Esophagus muscularis mucosa (tissue), 4 donors: ENCODE measurements at regions not wholly inside any gene's neighbourhood (a gene's known extent, or its start where the extent isn't known, plus 50 kb on each side); places are given as distances from the start of the nearest gene placed in this dataset.

ENCODE experiments used
- EP300 ChIP-seq: sonication (generic); formaldehyde crosslinking; IDR thresholded peaks from one replicate; pipeline ENCODE4 v1.6.1; 2017; ENCODE audit warnings: antibody characterized with exemption
- POLR2A ChIP-seq: fragments of 450-650 bp; IDR thresholded peaks from one replicate; pipeline ENCODE4 v1.6.1; 2017; ENCODE audit warnings: antibody characterized with exemption, moderate library complexity, mild to moderate bottlenecking, low read depth
- POLR2AphosphoS5 ChIP-seq, 2 donors: sonication (generic); formaldehyde crosslinking; IDR thresholded peaks; one replicate each; pipeline ENCODE4 v1.6.1; 2017; ENCODE audit warnings: antibody characterized with exemption in 2 of 2
- TF ChIP-seq, protein P1 (sequence below), 3 experiments: fragments of 200-600 bp in 2 of 3; fragments of 450-650 bp in 1 of 3; sonication (generic) in 2 of 3; IDR thresholded peaks; one replicate each; pipeline ENCODE4 v1.5.1; 2017 to 2019; ENCODE audit warnings: antibody characterized with exemption in 3 of 3, mild to moderate bottlenecking in 2 of 3, moderate library complexity in 1 of 3

DNA sequence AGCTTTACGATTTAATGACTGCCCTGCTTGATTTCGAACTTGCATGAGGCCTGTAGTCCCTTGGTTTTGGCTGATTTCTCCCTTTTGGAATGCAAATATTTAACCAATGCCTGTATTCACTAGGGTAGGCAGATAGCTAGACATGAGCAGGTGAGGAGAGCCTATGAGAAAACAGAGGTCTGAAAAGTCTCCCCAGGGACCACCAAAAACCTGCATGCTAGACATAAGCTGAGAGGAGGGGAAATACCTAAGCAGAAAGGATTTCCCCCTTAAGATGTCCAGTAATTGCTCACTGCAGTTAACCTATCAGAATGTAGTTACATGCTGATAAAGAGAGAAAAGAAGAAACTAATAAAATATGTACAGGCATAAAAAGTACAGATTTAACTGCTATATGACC, 667.4 kb upstream of the SEMA6A start:
- TF ChIP-seq, protein P1, sequence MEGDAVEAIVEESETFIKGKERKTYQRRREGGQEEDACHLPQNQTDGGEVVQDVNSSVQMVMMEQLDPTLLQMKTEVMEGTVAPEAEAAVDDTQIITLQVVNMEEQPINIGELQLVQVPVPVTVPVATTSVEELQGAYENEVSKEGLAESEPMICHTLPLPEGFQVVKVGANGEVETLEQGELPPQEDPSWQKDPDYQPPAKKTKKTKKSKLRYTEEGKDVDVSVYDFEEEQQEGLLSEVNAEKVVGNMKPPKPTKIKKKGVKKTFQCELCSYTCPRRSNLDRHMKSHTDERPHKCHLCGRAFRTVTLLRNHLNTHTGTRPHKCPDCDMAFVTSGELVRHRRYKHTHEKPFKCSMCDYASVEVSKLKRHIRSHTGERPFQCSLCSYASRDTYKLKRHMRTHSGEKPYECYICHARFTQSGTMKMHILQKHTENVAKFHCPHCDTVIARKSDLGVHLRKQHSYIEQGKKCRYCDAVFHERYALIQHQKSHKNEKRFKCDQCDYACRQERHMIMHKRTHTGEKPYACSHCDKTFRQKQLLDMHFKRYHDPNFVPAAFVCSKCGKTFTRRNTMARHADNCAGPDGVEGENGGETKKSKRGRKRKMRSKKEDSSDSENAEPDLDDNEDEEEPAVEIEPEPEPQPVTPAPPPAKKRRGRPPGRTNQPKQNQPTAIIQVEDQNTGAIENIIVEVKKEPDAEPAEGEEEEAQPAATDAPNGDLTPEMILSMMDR (IDR thresholded peaks at IDR 0.05), result no peak
- TF ChIP-seq POLR2A (no peak), POLR2AphosphoS5 (IDR thresholded peaks at IDR 0.05) (no peak), EP300 (no peak)
